ENCODE measurements at regions not wholly inside any gene's neighbourhood (a gene's known extent, or its start where the extent isn't known, plus 50 kb on each side); places are given as distances from the start of the nearest gene placed in this dataset.
"Not testable (repeated sequence)": the region's sequence is repeated elsewhere in the genome, so short reads cannot be mapped to it uniquely, and the experiment has no call there.

GRCh38 chr15:92763459-92763858 is 107.9 kb upstream of the FAM174B start:
- DNase-seq (ENCODE audit: low spot score), result no peak

- DNase-seq (ENCODE audit: low spot score), result not testable (repeated sequence)
Measured at GRCh38 chr15:92768131-92768530, 112.6 kb upstream of the FAM174B start.

- no peak for DNase-seq (ENCODE audit: low spot score)
Measured at GRCh38 chr15:92770641-92771040, 115.1 kb upstream of the FAM174B start.

GRCh38 chr15:92772061-92772460 is 116.5 kb upstream of the FAM174B start:
- DNase-seq (ENCODE audit: low spot score), result no peak

- DNase-seq (ENCODE audit: low spot score), result no peak
Measured at GRCh38 chr15:92772626-92773244, 117.2 kb upstream of the FAM174B start.

- DNase-seq (ENCODE audit: low spot score), result no peak
Measured at GRCh38 chr15:92773340-92773739, 117.8 kb upstream of the FAM174B start.

GRCh38 chr15:92779874-92780273 is 120.2 kb upstream of the CHD2 start:
- DNase-seq (ENCODE audit: low spot score), result no peak

GRCh38 chr15:92780843-92781242 is 119.3 kb upstream of the CHD2 start:
- no peak for DNase-seq (ENCODE audit: low spot score)

GRCh38 chr15:92781925-92782453 is 118.1 kb upstream of the CHD2 start:
- no peak for DNase-seq (ENCODE audit: low spot score)

GRCh38 chr15:92787116-92787515 is 113.0 kb upstream of the CHD2 start:
- DNase-seq (ENCODE audit: low spot score), result no peak

GRCh38 chr15:92788196-92788595 is 111.9 kb upstream of the CHD2 start:
- no peak for DNase-seq (ENCODE audit: low spot score)

- DNase-seq (ENCODE audit: low spot score), result not testable (repeated sequence)
Measured at GRCh38 chr15:92788793-92789192, 111.3 kb upstream of the CHD2 start.

- DNase-seq (ENCODE audit: low spot score), result no peak
Measured at GRCh38 chr15:92796161-92796611, 103.9 kb upstream of the CHD2 start.

GRCh38 chr15:92797168-92798052 is 102.7 kb upstream of the CHD2 start:
- DNase-seq (ENCODE audit: low spot score), result peak; percentile 62

- no peak for DNase-seq (ENCODE audit: low spot score)
Measured at GRCh38 chr15:92800013-92800412, 100.1 kb upstream of the CHD2 start.

GRCh38 chr15:92800416-92801055 is 99.6 kb upstream of the CHD2 start:
- DNase-seq (ENCODE audit: low spot score), result not testable (repeated sequence)

- peak; percentile 74 for DNase-seq (ENCODE audit: low spot score)
Measured at GRCh38 chr15:92801056-92801773, 98.9 kb upstream of the CHD2 start.

- peak; percentile 70 for DNase-seq (ENCODE audit: low spot score)
Measured at GRCh38 chr15:92801774-92802464, 98.2 kb upstream of the CHD2 start.

- DNase-seq (ENCODE audit: low spot score), result no peak
Measured at GRCh38 chr15:92803536-92803851, 96.6 kb upstream of the CHD2 start.

- peak; percentile 87 for DNase-seq (ENCODE audit: low spot score)
Measured at GRCh38 chr15:92803852-92804609, 96.1 kb upstream of the CHD2 start.

GRCh38 chr15:92804610-92804936 is 95.6 kb upstream of the CHD2 start:
- DNase-seq (ENCODE audit: low spot score), result not testable (repeated sequence)

All from GM03348 (cell line).